Activated CD4-positive, alpha-beta T cell treated with anti-CD3 and anti-CD28 coated beads, Interleukin-2, amount 50 U/mL, for 48 hours (primary cell): ENCODE measurements at regions not wholly inside any gene's neighbourhood (a gene's known extent, or its start where the extent isn't known, plus 50 kb on each side); places are given as distances from the start of the nearest gene placed in this dataset.
"Not testable (repeated sequence)": the region's sequence is repeated elsewhere in the genome, so short reads cannot be mapped to it uniquely, and the experiment has no call there.

ENCODE experiments used
- DNase-seq, 2 experiments: peaks; one replicate each; pipeline ENCODE4 v3.0.0-alpha.2; 2020

DNA sequence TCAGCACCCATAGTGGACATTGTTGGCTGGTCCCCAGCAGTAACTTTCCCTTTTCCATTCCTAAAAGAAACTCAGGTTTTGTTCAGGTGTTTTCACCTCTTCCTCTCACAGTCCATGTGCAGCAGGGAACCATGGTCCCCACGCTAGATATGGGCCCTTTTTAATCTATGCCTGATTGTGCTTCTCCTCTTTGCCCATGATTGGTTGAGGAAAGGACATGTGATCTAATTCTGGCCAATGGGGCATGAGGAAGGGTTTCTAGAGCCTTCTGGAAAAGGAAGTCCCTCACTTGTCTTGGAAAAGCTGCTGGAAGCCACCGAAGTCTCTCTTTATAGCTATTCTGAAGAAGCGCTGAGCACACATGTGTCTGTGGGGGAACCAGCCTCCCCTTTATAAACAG, 330.7 kb downstream of the ACTR3B start:
- DNase-seq, result no peak

DNA sequence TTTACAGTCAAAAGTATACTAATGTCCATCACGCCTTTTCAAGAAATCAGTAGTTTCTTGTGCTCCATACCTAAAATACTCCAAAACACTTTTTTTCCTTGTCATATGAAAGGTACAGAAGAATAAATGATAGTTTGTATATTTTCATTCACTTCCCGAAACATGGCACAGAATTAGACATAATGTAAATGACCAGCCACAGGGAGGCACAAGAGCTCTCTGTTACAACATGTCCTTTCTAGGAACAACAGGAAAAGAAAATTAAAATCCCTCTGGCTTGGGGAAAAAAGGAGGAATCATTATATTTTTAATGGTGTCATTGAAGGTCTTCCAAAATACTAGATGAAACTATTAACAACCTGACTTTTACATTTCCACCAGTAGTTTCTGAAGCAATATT, 331.2 kb downstream of the ACTR3B start:
- DNase-seq, result no peak

DNA sequence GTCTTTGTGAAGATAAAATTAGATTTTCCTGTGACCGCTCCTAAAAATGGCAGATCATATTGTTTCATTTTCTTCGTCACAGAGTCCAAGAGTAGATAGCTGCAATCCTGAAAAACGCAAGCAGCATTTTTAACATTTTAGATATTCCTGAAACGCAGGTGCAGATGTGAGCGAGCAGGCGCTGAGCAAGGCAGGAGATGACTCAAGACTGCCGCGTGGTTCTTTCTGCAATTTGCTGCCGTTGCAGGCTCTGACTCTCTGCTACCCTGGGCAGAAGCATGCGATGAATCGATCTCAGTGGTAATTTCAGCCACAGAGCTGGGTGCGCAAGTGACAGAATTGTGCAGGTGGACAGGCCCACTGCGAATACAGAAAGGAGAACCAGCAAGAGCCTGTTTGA, 331.9 kb downstream of the ACTR3B start:
- no peak for DNase-seq

DNA sequence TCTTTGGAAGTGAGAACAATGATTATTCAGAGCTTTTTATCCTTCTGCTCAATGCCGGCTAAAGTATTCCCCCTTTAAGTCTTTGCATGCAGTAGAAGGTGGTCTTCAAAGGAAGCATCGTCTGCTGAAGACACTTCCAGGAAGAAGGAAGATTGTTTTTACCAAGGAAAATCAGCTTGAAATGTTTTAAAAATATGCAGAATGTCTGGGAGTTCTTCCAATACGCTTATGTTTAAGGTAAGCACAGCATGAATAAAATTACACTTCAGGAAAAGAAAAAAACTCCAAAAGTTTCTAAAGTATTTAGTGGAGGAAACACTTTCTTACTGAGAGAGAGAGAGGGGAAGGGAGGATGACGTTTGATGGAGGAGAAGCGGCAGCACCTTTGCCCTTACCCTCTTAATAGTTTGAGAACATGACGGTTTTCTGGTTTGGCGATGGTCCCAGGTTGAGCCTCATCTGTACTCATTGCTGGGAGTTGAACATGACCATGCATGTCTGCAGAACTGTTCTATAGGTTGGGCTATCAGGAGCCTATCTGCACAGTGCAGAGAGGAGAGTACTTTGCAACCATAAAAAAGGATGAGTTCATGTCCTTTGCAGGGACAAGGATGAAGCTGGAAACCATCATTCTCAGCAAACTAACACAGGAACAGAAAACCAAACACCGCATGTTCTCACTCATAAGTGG, 338.1 kb downstream of the ACTR3B start:
- DNase-seq, result no peak

DNA sequence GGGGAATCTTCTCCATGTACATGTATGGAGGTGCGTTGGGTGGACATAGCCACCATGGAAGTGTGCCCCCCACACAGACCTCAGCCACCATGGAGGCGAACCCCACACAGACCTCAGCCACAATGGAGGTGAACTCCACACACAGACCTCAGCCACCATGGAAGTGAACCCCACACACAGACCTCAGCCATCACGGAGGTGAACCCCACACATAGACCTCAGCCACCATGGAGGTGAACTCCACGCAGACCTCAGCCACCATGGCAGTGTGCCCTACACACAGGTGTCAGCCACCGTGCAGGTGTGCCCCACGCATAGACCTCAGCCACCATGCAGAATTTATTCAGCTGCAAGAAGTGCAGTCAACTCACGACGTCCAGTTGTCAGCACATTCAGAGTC, 339.7 kb downstream of the ACTR3B start:
- DNase-seq, result no peak

DNA sequence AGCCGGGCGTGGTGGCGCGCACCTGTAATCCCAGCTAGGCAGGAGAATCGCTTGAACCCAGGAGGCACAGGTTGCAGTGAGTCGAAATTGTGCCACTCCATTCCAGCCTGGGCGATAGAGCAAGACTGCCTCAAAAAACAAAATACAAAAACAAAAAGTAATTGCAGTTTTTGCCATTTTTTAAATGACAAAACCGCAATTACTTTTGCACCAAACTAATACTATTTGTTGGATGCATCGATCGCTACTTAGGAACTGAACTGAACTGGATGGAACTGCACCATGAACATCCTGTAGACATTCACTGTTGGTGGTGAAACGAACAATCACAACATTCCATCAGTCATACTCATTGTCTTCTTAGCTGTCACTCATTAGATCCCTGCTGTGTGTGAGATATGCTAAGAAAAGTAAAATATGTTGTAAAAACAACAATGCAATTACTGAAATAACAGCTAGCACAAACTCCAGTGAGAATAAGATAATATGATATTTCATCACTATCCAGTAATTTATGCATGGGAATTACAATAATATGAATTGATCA, 341.2 kb downstream of the ACTR3B start:
- no peak for DNase-seq

DNA sequence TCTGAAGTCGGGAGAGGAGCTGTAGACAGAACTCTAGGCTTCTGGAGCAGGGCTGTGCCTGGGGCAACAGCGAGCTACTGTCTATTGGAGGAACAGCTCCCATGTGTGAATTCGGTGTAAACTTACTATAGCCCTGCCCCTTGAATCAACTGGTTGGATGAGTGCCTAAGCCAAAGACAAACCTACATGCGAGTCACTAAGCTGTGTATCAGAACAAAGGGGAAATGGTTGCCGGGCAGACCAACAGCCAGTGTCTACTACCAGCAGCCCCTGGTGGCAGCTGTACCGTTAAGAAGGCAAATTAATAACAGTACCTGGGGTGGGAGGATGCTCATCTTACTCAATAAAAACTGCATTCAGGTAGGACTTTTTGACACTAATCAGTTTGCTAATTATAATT, 343.6 kb downstream of the ACTR3B start:
- DNase-seq, result no peak

DNA sequence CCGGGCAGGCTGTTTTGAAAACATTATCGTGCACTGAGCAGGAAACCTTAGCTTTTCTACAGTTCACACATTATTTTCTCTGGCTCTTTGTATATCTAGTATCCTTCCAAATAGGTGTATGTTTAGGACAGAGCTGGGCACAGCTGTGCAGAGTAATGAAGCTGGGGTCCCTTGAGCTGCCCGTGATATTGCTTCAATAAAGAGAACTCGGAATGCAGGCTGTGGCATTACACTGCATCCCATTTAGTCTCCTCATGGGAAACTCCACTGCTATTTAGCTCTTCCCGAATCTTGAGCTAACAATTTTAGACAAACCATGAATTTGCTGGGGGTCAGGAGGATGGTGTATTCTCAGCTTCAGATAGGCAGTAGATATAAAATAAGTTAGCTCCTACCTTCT, 348.3 kb downstream of the ACTR3B start:
- no peak for DNase-seq

DNA sequence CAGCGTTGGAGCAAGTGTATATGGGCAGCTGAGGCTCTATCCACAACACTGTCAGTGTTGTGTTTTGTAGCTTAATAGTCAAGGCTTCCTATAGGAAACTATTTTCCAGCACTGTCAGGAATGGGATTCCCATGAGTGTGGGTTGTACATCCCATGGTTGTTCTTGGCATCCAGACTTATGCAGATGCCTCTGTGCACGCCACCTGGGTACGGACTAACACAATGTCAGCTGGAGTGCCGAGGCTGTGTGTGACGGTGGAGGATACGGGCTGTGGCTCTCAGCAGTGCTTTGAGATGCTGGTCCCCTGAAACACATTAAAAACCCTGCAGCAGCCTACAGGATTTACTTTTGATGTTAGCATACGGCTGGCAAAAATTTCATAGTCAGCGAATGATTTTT, 350.0 kb downstream of the ACTR3B start:
- DNase-seq, result no peak

DNA sequence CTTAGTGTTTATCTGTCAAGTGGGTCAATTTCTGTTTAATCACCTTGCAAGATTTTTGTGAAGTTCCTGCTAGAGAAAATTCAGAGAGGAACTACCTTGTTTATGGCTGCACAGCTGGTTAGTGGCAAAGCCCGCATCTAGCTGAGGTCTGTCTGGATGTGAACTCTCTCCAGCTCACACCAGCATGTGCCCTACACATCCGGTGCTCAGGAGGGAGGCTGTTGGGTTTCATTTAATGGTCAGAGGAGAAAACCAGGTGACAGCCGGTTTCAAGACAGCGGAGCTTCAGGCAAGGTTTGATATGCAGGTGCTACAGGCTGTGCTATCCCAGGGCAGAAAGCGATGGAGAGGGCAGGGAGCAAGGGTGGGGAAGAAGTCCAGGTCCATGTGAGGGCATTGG, 351.1 kb downstream of the ACTR3B start:
- DNase-seq, result no peak

DNA sequence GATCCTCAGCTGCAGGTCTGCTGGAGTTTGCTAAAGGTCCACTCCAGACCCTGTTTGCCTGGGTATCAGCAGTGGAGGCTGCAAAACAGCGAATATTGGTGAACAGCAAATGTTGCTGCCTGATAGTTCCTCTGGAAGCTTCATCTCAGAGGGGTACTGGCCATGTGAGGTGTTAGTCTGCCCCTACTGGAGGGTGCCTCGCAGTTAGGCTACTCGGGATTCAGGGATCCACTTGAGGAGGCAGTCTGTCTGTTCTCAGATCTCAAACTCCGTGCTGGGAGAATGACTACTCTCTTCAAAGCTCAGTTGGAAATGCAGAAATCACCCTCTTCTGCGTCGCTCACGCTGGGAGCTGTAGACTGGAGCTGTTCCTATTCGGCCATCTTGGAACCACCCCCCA, 362.7 kb downstream of the ACTR3B start:
- DNase-seq, result not testable (repeated sequence)

DNA sequence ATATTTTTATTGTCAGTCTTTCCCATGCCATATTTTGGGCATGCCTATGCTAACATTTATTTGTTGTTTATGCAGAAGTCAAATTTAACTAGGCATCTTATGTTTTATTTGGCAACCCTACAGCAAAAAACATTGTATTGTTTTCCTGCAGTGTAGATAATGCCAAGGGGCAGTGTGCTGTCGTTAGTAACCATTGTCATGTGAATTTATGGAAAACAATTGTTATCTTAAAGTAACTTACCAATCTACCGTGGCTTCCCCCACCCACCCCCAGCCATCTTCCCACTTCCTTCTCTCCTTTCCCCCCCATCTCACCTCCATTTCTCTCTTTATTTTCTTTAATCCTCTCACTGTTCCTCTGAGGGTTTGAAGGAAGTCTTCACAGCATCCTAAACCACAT, 370.5 kb downstream of the ACTR3B start:
- no peak for DNase-seq

DNA sequence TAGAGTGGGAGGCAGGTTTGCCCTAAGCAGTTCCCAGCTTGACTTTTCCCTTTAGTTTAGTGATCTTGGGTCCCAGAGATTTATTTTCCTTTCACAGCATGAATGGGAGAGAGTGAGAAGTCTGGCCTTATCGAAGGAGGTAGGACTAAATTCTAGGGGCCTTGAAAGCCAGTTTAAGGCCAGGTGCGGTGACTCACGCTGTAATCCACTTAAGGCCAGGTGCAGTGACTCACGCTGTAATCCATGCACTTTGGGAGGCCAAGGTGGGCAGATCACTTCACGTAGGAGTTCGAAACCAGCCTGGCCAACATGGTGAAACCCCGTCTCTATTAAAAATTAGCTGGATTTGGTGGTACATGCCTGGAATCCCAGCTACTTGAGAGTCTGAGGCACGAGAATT, 392.2 kb downstream of the ACTR3B start:
- DNase-seq, result no peak

DNA sequence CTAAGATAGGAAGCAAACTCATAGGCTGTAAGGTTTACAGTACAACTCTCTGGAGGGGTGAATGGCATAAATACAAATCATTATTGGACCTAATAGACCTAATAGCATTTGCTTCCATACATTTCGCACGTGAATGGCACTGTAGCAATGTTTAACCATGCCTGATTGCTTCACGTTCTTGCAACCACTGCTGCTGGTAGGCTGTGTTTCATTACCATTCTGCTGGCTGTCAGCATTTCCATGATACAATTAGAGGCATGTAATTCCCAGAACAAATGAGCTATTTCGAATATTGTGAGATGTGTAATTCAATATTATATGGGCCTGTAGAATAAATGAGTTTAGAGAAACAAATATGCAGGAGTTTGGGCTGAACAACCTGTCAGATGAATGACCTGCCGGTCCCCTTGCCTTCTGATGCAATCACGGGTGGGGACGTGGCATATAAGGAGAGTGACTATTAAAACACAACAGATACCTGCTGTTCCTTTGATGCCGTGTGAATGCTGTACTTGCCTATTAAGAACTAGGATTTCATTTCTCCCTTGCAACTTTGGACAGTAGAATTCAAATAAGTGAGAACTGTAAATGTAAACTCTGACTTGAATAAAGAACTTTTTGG, 393.4 kb downstream of the ACTR3B start:
- no peak for DNase-seq

DNA sequence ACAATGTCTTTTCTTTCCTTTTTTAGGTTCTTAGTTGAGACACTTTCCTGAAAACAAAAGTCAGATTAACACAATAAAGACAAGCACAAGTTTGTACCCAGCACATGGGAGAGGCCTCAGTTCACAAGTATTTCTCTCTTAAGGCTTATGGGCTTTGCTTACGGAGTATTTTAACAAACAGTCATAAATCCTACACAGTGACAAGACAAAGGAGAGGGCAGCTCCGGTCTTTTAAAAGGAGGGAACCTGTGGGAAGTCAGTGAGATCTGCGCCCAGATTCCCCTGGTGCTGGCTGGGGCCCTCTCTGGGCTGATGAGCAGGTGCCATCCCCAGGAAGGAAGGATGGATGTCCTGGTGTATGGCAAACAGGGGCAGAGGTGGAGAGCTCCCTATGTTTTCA, 398.6 kb downstream of the ACTR3B start:
- no peak for DNase-seq

DNA sequence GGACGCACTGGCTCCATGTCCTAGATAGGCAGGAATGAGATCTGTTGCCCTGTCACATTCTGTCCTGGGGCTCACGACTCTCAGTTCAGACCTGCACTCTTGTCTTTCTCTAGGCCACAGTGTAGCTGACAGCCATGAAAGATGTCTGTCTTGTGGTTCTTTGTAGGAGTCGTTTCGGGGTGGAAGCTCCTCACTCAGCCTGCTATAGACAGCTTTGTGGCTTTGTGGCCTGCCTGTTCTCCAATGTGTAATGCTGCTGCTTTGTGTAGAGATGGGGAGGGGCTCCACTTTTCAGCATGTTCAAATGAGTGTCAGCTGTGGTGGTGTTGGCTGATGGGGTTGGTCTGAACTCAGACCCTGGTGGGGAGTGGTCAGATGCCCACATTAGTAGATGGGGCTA, 410.7 kb downstream of the ACTR3B start:
- DNase-seq, result no peak

DNA sequence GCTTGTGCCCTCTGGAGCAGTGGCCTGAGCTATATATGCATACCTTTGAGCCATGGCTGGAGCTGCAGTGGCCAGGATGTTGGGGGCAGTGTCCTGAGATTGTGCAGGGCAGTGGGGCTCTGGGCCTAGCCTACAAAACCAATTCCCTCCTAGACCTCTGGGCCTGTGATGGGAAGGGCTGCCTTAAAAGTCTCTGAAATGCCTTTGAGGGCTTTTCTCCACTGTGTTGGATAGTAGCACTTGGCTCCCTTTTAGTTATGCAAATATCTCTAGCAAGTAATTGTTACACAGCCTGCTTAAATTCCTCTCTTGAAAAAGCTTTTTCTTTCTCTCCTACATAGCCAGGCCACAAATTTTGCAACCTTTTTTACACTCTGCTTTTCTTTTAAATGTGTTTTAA, 426.4 kb downstream of the ACTR3B start:
- DNase-seq, result no peak

DNA sequence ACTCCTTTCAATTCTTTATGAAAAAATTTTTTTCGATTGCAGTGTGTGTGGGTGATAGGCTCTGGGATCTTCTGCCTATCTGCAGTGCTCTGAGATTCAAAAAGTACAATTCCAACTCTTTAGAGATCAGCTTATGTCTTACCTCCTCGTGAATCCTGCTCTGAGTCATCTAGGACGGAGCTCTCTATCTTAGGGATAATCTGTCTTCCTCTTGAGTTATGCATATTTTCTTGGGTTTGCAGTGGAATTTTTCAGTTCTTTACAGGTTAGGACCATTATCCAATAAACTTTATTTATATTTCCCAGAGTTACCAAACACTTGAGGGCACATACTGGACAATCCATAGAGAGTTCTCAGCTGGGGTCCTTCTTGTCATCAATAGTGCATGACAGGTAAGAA, 428.6 kb downstream of the ACTR3B start:
- no peak for DNase-seq

DNA sequence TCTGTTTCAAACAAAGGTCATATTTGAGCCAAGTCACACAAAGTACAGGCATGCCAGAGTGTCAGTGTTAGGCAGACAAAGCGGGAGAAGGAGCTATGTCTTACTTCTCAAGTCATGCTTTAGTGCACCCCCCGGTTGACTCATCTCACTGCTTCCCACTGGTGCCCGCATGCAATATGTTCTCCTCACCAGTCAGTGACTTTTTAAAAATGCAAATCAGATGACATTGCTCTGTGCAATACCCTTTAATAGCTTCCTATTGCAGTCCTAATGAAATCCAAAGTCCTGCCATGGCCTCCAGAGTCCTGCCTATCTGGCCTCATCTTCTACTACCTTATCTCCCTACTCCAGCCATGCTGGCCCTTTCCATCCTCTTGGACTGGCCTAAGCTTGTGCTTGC, 429.1 kb downstream of the ACTR3B start:
- DNase-seq, result no peak

DNA sequence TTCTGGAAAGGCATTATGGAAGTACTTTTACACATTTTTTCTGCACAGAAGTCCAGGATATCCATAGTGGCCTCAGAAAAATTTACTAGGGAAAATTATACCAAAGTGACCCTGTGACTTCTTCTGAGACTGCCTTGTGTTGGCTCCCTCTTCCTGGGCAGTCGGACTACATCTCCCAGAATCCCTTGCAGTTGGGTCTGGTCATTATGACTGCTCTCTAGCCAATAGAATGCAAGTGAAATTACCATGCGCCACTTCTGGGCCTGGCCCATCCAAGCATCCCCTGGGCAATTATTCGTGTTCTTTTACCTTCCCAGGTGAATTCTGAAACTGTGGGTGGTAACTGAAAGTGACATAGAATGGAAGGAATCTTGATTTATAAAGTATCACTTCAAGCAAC, 430.9 kb downstream of the ACTR3B start:
- DNase-seq, result peak in 1 of 2 experiments; percentile 3

DNA sequence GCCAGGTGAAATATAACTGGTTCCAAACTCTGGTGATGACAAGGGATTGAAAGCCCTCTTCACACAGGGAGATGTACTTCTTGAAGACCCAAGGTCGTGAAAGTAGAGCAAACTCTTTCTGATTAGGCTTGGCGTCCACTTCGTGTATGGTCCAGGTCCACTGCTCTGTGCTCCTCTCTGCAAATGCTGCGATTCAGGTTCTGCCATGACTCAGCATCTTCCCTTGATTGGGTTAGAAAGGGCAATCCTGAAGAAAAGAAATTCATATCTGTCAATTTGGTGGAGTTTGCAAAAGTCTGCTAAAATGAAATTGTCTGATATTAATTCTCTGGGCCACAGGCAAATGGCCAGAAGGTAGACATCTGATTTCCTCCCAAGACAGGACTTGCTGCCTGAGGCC, 431.4 kb downstream of the ACTR3B start:
- DNase-seq, result no peak

DNA sequence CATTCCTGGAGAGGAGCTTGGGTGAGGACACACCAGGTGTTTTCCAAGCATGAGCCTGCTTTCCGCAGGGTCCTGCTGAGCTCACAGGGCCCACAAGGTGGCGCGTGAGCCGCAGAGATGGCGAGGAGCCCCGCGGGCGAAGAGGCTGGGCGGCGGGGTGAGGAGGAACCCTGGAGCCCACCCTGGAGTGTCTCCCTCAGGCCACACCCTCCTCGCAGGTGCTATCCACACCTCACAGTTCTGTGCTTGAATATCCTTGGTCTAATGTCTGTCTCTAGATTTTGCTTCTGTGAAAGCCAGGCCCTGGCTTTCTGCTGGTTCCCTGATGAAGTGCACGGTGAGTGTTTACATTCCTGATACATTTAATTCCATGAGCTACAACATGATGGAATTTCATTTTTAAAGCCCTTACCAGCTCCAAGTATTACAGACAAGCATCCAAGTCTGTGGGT, 433.6 kb downstream of the ACTR3B start:
- DNase-seq, result peak in 1 of 2 experiments; percentile 10

DNA sequence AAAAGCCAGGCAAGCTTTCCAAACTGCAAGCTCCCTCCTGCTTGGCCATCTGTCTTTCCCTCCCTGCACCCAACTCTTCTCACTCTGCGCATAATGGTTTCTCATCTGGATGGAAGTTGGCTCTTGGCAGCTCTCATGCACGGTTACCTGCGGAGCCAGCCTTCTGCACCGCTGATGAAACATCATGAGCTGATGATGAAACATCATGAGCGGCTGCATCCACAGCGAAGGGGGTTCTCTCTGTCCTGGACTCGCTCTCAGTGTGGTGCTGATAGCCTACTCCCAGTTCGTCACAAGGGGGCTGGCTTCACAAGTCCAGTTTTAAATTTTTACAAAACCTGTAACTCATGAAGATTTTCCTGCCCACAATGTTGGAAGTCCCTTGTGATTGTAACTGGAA, 457.5 kb downstream of the ACTR3B start:
- no peak for DNase-seq

DNA sequence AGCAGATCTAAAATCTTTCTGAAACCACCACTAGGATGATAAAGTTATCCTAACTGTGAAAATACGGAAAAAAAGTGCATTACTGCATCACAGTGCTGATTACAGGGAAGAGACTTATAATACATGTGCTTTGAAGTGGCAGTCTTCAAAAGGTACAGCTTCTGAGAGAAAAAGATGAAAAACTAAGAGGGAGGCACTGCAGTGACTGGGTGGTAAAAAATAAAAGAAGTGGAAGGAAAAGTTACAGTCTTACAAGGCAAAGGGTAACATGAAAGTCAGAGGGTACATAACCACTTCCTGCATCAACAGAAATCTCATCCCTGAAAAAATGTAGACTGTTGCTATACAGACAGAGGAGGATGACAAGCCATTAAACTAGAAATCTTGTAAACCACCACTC, 465.3 kb downstream of the ACTR3B start:
- no peak for DNase-seq

DNA sequence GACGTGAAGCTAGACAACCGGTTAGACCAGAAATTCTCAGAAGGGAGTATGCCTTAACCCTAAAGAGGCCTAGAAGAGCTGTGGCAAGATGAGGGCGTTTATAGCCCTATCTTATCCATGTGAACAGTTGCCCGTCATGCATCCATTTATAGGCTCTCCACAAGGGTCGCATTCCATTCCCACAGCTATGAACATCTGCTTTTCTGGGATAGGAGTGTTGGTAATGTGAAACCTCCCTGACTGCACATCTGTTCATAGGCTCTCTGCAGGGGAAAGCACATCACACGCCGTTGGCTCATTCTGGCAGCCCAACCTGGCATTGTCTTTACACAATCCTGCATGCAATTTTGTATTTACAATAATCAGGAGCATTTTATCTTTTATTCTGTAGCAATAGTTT, 485.6 kb downstream of the ACTR3B start:
- DNase-seq, result not testable (repeated sequence)
